ENCODE measurements at regions not wholly inside any gene's neighbourhood (a gene's known extent, or its start where the extent isn't known, plus 50 kb on each side); places are given as distances from the start of the nearest gene placed in this dataset.

GRCh38 chr16:50460538-50461399 lies 87.4 kb upstream of the NKD1 start:
- ChIA-PET CTCF (interaction anchor here (0.6 to 0.9 kb wide), 5 partner anchors 50 to 406 kb away, joined by 3 to 5 read pairs (median 3); no protein-coding TSS in a partner anchor), POLR2A (no interaction called here)
- TF ChIP-seq, protein P1, sequence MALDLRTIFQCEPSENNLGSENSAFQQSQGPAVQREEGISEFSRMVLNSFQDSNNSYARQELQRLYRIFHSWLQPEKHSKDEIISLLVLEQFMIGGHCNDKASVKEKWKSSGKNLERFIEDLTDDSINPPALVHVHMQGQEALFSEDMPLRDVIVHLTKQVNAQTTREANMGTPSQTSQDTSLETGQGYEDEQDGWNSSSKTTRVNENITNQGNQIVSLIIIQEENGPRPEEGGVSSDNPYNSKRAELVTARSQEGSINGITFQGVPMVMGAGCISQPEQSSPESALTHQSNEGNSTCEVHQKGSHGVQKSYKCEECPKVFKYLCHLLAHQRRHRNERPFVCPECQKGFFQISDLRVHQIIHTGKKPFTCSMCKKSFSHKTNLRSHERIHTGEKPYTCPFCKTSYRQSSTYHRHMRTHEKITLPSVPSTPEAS (tag by site-specific recombination; IDR thresholded peaks at IDR 0.05), result no peak
- TF ChIP-seq ZNF623 (tag by site-specific recombination; IDR thresholded peaks at IDR 0.05) (no peak), ZNF23 (tag by site-specific recombination; IDR thresholded peaks at IDR 0.05; ENCODE audit: borderline replicate concordance) (no peak), KLF7 (tag by site-specific recombination; IDR thresholded peaks at IDR 0.05; ENCODE audit: borderline replicate concordance) (no peak), ZNF660 (tag by site-specific recombination; IDR thresholded peaks at IDR 0.05) (no peak), EGR2 (tag by site-specific recombination; IDR thresholded peaks at IDR 0.05; ENCODE audit: low read depth) (no peak), WT1 (tag by site-specific recombination; IDR thresholded peaks at IDR 0.05) (no peak), ZNF768 (tag by site-specific recombination; IDR thresholded peaks at IDR 0.05) (no peak), REST (tag by site-specific recombination; IDR thresholded peaks at IDR 0.05) (no peak), ZBTB48 (tag by site-specific recombination; IDR thresholded peaks at IDR 0.05) (no peak), ZNF792 (tag by site-specific recombination; IDR thresholded peaks at IDR 0.05) (no peak), ZNF16 (tag by site-specific recombination; IDR thresholded peaks at IDR 0.05; ENCODE audit: low read depth) (no peak), ZNF529 (tag by site-specific recombination; IDR thresholded peaks at IDR 0.05; ENCODE audit: insufficient replicate concordance) (no peak)
- TF ChIP-seq, protein P2, sequence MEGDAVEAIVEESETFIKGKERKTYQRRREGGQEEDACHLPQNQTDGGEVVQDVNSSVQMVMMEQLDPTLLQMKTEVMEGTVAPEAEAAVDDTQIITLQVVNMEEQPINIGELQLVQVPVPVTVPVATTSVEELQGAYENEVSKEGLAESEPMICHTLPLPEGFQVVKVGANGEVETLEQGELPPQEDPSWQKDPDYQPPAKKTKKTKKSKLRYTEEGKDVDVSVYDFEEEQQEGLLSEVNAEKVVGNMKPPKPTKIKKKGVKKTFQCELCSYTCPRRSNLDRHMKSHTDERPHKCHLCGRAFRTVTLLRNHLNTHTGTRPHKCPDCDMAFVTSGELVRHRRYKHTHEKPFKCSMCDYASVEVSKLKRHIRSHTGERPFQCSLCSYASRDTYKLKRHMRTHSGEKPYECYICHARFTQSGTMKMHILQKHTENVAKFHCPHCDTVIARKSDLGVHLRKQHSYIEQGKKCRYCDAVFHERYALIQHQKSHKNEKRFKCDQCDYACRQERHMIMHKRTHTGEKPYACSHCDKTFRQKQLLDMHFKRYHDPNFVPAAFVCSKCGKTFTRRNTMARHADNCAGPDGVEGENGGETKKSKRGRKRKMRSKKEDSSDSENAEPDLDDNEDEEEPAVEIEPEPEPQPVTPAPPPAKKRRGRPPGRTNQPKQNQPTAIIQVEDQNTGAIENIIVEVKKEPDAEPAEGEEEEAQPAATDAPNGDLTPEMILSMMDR (tag by site-specific recombination; IDR thresholded peaks at IDR 0.05), result no peak
- TF ChIP-seq, protein P3, sequence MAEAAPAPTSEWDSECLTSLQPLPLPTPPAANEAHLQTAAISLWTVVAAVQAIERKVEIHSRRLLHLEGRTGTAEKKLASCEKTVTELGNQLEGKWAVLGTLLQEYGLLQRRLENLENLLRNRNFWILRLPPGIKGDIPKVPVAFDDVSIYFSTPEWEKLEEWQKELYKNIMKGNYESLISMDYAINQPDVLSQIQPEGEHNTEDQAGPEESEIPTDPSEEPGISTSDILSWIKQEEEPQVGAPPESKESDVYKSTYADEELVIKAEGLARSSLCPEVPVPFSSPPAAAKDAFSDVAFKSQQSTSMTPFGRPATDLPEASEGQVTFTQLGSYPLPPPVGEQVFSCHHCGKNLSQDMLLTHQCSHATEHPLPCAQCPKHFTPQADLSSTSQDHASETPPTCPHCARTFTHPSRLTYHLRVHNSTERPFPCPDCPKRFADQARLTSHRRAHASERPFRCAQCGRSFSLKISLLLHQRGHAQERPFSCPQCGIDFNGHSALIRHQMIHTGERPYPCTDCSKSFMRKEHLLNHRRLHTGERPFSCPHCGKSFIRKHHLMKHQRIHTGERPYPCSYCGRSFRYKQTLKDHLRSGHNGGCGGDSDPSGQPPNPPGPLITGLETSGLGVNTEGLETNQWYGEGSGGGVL (tag by site-specific recombination; IDR thresholded peaks at IDR 0.05), result no peak

More at GRCh38 chr16:50460538-50461399, 87.4 kb upstream of the NKD1 start:
- H3K4me3 ChIP-seq (ENCODE audit: low read depth, low read length), result no peak overlapping the region
- H3K9me3 ChIP-seq (ENCODE audit: control insufficient read depth, insufficient read depth, low read depth, low read length), result no peaks in the 10 kb centered on the region
- H3K36me3 ChIP-seq (ENCODE audit: control insufficient read depth in 2 of 2, insufficient read depth in 1 of 2, low read length in 2 of 2), result no peaks in the 10 kb centered on the region
- H3K27ac ChIP-seq (ENCODE audit: extremely low read depth, low read depth, low read length), result no peak overlapping the region
- H3K4me1 ChIP-seq (ENCODE audit: control insufficient read depth, insufficient read depth, low read length), result no peaks in the 10 kb centered on the region

Data from HEK293 (cell line).